22Rv1 (cell line): ENCODE measurements at regions not wholly inside any gene's neighbourhood (a gene's known extent, or its start where the extent isn't known, plus 50 kb on each side); places are given as distances from the start of the nearest gene placed in this dataset.

Experiments used
- H3K27ac ChIP-seq: fragments of 450-650 bp; 2 replicates; pipeline ENCODE4 v1.5.1; 2017
- CTCF ChIP-seq: fragments of 450-650 bp; IDR thresholded peaks from 2 replicates; pipeline ENCODE4 v1.5.1; 2017; ENCODE audit warnings: mild to moderate bottlenecking
- ZFX ChIP-seq: fragments of 450-650 bp; IDR thresholded peaks from 2 replicates; pipeline ENCODE4 v1.6.1; 2017; ENCODE audit warnings: antibody characterized with exemption, borderline replicate concordance

DNA sequence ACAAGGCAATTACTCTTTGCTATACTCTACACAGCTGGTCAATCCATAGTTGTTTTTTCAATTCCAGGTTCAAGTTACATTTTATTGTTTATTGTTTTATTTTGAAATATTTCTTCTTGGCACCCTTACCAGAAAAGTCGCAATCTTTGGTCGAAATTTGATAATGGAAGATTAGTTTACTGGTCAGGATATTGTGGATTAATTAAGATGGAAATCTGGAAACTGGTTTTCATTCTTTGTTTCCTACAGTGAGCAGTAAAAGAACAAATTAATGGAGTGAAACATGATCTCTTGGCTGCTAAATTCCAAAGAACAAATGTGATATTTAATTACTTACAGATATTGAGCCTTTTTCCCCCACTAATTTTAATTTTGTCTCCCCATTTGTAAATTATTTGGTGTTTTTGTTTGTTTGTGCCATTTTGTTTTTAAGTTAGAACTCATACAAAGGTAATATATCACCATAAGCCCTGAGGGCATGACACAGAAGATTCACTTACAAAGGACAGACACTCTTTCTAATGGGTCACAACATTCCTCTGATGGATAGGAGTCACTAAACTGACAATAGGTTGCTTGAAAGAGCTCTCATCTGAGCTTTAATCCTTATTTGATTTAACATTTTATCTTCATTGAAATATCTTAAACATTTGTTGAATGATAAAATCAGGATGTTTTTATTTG is 700.2 kb downstream of the KCNJ2 start:
- TF ChIP-seq CTCF (no peak), ZFX (no peak)
- peak overlapping the region; percentile 55 for H3K27ac ChIP-seq

- peak overlapping the region; percentile 55 for H3K27ac ChIP-seq
- TF ChIP-seq ZFX: no peak
- no peak for TF ChIP-seq CTCF
Observed at GRCh38 chr17:70871180-70871818, 702.0 kb downstream of the KCNJ2 start.

DNA sequence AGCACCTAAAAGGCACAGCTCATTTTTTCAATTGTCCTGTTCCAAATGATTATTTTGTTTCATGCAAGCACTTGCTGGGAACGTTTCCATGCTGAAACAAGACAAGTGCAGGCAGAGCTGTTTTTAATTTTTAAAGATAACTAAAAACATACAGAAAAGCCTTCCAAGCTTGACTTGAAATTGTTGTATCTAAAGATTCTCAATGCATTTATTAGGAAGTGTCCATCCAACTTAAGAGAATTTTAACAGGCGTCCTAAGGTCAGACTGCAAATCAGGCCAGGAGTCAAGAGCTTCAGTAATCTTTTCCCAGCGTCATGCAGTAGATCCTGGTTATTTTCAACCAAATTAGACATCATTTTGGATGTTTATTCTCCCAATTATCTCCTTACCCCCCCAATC is 702.8 kb downstream of the KCNJ2 start:
- no peak for TF ChIP-seq ZFX
- no peak for TF ChIP-seq CTCF
- peak overlapping the region; percentile 55 for H3K27ac ChIP-seq

- TF ChIP-seq CTCF (no peak), ZFX (no peak)
- H3K27ac ChIP-seq: no peak overlapping the region
Observed at GRCh38 chr17:70875729-70876310, 706.5 kb downstream of the KCNJ2 start.

- TF ChIP-seq CTCF: no peak
- no peak for TF ChIP-seq ZFX
- H3K27ac ChIP-seq: no peak overlapping the region
Observed at GRCh38 chr17:70878879-70879278, 709.5 kb downstream of the KCNJ2 start.

- TF ChIP-seq ZFX (no peak), CTCF (no peak)
- H3K27ac ChIP-seq: no peak overlapping the region
Observed at GRCh38 chr17:70879401-70879800, 710.1 kb downstream of the KCNJ2 start.

GRCh38 chr17:70881093-70881492 is 711.8 kb downstream of the KCNJ2 start:
- no peak overlapping the region for H3K27ac ChIP-seq
- no peak for TF ChIP-seq ZFX
- no peak for TF ChIP-seq CTCF
